HepG2 (cell line): ENCODE measurements at regions not wholly inside any gene's neighbourhood (a gene's known extent, or its start where the extent isn't known, plus 50 kb on each side); places are given as distances from the start of the nearest gene placed in this dataset.
"Not testable (repeated sequence)": the region's sequence is repeated elsewhere in the genome, so short reads cannot be mapped to it uniquely, and the experiment has no call there.

Source experiments
- ATAC-seq: fragments of 200-7000 bp; cut with Tn5 transposase; 3 replicates; pipeline ENCODE4 v1.9.1; 2020; ENCODE audit warnings: mild to moderate bottlenecking, moderate library complexity
- BruUV-seq: library from RNA; stranded (reverse); fragments of 400-500 nt; replicated peaks from 2 replicates; lab custom pipeline; 2021; lab: Mats Ljungman, UMichigan
- CTCF ChIA-PET: fragments of 300-600 bp; formaldehyde crosslinking; extraction: SDS; loops from one replicate; lab custom pipeline; 2021; ENCODE audit warnings: low total read pairs, inconsistent platforms, low intra/inter-chr PET ratio; lab: Yijun Ruan, JAX
- POLR2A ChIA-PET: fragments of 350-600 bp; sonication (Branson Sonifier 250); formaldehyde crosslinking; loops from one replicate; lab custom pipeline; 2020; ENCODE audit warnings: antibody characterized with exemption, inconsistent platforms; lab: Yijun Ruan, JAX
- DNase-seq: peaks from one replicate; pipeline ENCODE4 v3.0.0-alpha.2; 2015; ENCODE audit warnings: low spot score
- FAIRE-seq: peaks from 3 replicates; lab custom pipeline; 2011; peaks lifted over from hg19 to GRCh38; lab: Jason Lieb, UNC
- H2AFZ ChIP-seq: one replicate; pipeline ENCODE4 v1.6.1; 2011; ENCODE audit warnings: low read length, inconsistent platforms
- H3K27ac ChIP-seq: fragments of 300-600 bp; 3 replicates; pipeline ENCODE4 v1.8.0; 2011; ENCODE audit warnings: mixed run types, mild to moderate bottlenecking, mixed read lengths, low read length, inconsistent platforms; ENCODE audit not compliant: insufficient read depth; ENCODE audit errors: extremely low read length
- H3K27me3 ChIP-seq, 2 experiments: fragments of 200-600 bp in 1 of 2; 2 replicates in 1 of 2; 3 replicates in 1 of 2; pipeline versions ENCODE4 v1.6.0 to v1.8.0; 2011; ENCODE audit warnings: low read length in 2 of 2, mild to moderate bottlenecking in 2 of 2, moderate library complexity in 2 of 2, inconsistent platforms in 1 of 2; ENCODE audit not compliant: insufficient read depth in 2 of 2, control insufficient read depth in 1 of 2
- H3K36me3 ChIP-seq, 2 experiments: fragments of 200-600 bp in 1 of 2; replicated peaks in 1 of 2; 2 replicates in 1 of 2; 3 replicates in 1 of 2; pipeline versions ENCODE4 v1.5.1 to v1.8.0; 2011; ENCODE audit warnings: low read length in 2 of 2, inconsistent platforms in 1 of 2; ENCODE audit not compliant: insufficient read depth in 2 of 2, control insufficient read depth in 1 of 2
- H3K4me1 ChIP-seq: 2 replicates; pipeline ENCODE4 v1.5.1; 2012; ENCODE audit warnings: low read length, inconsistent platforms; ENCODE audit not compliant: insufficient read depth
- H3K4me2 ChIP-seq: 2 replicates; pipeline ENCODE4 v1.6.0; 2011; ENCODE audit warnings: low read depth, low read length, inconsistent platforms
- H3K4me3 ChIP-seq, 3 experiments: fragments of 200-600 bp in 1 of 3; sonication (generic), shearing (Covaris generic) in 1 of 3; replicated peaks in 1 of 3; 2 replicates each; pipeline ENCODE4 v1.5.1; 2011 to 2016; ENCODE audit warnings: low read length in 3 of 3, inconsistent platforms in 2 of 3, low read depth in 2 of 3, mild to moderate bottlenecking in 2 of 3, control low read depth in 1 of 3, mixed read lengths in 1 of 3; ENCODE audit not compliant: insufficient read depth in 1 of 3
- H3K79me2 ChIP-seq: one replicate; pipeline ENCODE4 v1.6.1; 2011; ENCODE audit warnings: low read length, inconsistent platforms; ENCODE audit not compliant: insufficient read depth
- H3K9ac ChIP-seq: 2 replicates; pipeline ENCODE4 v1.6.0; 2011; ENCODE audit warnings: mild to moderate bottlenecking, low read depth, low read length, inconsistent platforms; ENCODE audit not compliant: insufficient read depth
- H3K9me3 ChIP-seq: 2 replicates; pipeline ENCODE4 v1.5.1; 2012; ENCODE audit warnings: mild to moderate bottlenecking, low read length
- H4K20me1 ChIP-seq: 2 replicates; pipeline ENCODE4 v1.6.0; 2011; ENCODE audit warnings: inconsistent platforms, mild to moderate bottlenecking, low read length, moderate library complexity; ENCODE audit not compliant: insufficient read depth
- KDM3A ChIP-seq: IDR thresholded peaks from 2 replicates; pipeline ENCODE4 v1.6.1; 2018; ENCODE audit warnings: low read depth, missing compliant biosample characterization
- MLXIP ChIP-seq: sonication (generic); formaldehyde crosslinking; IDR thresholded peaks from 2 replicates; pipeline ENCODE4 v1.9.0; 2021; ENCODE audit warnings: missing genetic modification reagents, borderline replicate concordance
- POGZ ChIP-seq: sonication (generic); formaldehyde crosslinking; IDR thresholded peaks from 2 replicates; pipeline ENCODE4 v1.4.0; 2020; ENCODE audit warnings: mild to moderate bottlenecking, missing genetic modification reagents
- SRY ChIP-seq: sonication (generic); formaldehyde crosslinking; IDR thresholded peaks from 2 replicates; pipeline ENCODE4 v1.8.0; 2022; ENCODE audit warnings: mild to moderate bottlenecking, missing genetic modification reagents
- TFE3 ChIP-seq: IDR thresholded peaks from 2 replicates; pipeline ENCODE4 v1.6.1; 2016
- ZNF280D ChIP-seq: sonication (generic); formaldehyde crosslinking; IDR thresholded peaks from 2 replicates; pipeline ENCODE4 v1.5.1; 2020; ENCODE audit warnings: mild to moderate bottlenecking, missing genetic modification reagents
- ZNF33B ChIP-seq: sonication (generic); formaldehyde crosslinking; IDR thresholded peaks from 2 replicates; pipeline ENCODE4 v1.5.1; 2020; ENCODE audit warnings: mild to moderate bottlenecking, missing genetic modification reagents
- WGBS: methylation state at CpG from one replicate; pipeline ENCODE4 v1.1.6; 2017; ENCODE audit warnings: low lambda C conversion rate; 5-methylcytosine and 5-hydroxymethylcytosine counted together
- in situ Hi-C: cut with HindIII; loops from 2 replicates; pipeline ENCODE4 v1.10.0; 2017; ENCODE audit warnings: low pct_unique_long_range_greater_than_20kb; ENCODE audit not compliant: extremely low pct_ligation_motif_present
- intact Hi-C: fragments of 100-400 bp; cut with micrococcal nuclease; formaldehyde crosslinking; loops from one replicate; pipeline ENCODE4 v1.10.0; 2022; ENCODE audit not compliant: unreplicated experiment

GRCh38 chr1:2956576-2956975 lies 64.7 kb upstream of the ACTRT2 start (continued):
- TF ChIP-seq ZNF280D (CRISPR knock-in tag): no peak

- Histone ChIP-seq H3K79me2 (no peaks in the 10 kb centered on the region), H3K4me2 (no peak overlapping the region), H3K4me1 (peaks cover 2% of the 10 kb centered on the region), H3K9me3 (peaks cover 23% of the 10 kb centered on the region), H2AFZ (no peak overlapping the region), H3K27me3 (peaks cover 3 to 12% of the 10 kb centered on the region in 2 experiments; a peak in 3 of 5 replicates), H3K36me3 (no peaks in the 10 kb centered on the region), H3K9ac (no peak overlapping the region), H3K4me3 (no peak overlapping the region), H3K27ac (no peak overlapping the region), H4K20me1 (no peaks in the 10 kb centered on the region)
- TF ChIP-seq TFE3 (no peak), MLXIP (CRISPR knock-in tag) (no peak), SRY (no peak), POGZ (CRISPR knock-in tag) (no peak), ZNF33B (CRISPR knock-in tag) (no peak), KDM3A (CRISPR knock-in tag) (no peak)
- no peak for DNase-seq
- intact Hi-C loops (no loop called here), in situ Hi-C loops (no loop called here)
- ChIA-PET POLR2A (no interaction called here), CTCF (no interaction called here)
- FAIRE-seq: no peak
- ATAC-seq: no peak
- BruUV-seq: no TSS peak
Measured at GRCh38 chr1:2957329-2957728, 63.9 kb upstream of the ACTRT2 start.

GRCh38 chr1:2959881-2960280 lies 61.4 kb upstream of the ACTRT2 start:
- H3K9ac ChIP-seq, intact Hi-C loops, ATAC-seq, H3K79me2 ChIP-seq, DNase-seq, in situ Hi-C loops, H3K36me3 ChIP-seq, H2AFZ ChIP-seq, BruUV-seq, H3K4me3 ChIP-seq, H4K20me1 ChIP-seq, H3K4me2 ChIP-seq, H3K27ac ChIP-seq, FAIRE-seq, CTCF ChIA-PET, POLR2A ChIA-PET: not testable (repeated sequence)
- H3K9me3 ChIP-seq: peaks cover 23% of the 10 kb centered on the region
- 38% methylated on average over 5 of the region's 21 CpGs for WGBS
- H3K27me3 ChIP-seq: peaks cover 6 to 10% of the 10 kb centered on the region in 2 experiments; a peak in 3 of 5 replicates
- peaks cover 13% of the 10 kb centered on the region for H3K4me1 ChIP-seq
